ENCODE measurements at regions not wholly inside any gene's neighbourhood (a gene's known extent, or its start where the extent isn't known, plus 50 kb on each side); places are given as distances from the start of the nearest gene placed in this dataset.

DNA sequence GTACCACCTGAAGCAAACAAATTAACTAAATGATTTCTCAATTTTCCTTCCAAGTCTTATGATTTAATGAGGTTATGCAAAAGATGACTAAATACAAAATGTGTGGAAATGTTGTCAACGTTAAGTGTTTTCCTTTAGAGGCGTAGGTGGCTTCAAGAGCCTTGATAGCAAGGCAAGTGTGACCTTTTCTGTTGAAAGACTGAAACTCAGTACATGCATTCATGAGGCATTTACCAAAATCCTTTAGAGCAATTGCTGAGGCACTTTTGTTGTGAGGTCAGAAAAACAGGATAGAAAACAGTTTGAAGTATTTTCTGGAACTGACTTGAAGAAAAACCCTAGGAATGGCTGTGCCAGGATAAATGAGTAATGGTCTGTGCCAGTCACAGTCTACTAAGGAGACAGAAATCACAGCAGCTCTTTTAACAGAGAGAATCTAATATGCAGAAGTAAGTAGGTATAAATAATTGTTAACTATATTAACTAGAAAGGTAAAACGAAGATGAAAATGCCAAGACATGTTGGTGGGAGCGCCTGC, 326.5 kb upstream of the CDH20 start:
- TF ChIP-seq, protein P1, sequence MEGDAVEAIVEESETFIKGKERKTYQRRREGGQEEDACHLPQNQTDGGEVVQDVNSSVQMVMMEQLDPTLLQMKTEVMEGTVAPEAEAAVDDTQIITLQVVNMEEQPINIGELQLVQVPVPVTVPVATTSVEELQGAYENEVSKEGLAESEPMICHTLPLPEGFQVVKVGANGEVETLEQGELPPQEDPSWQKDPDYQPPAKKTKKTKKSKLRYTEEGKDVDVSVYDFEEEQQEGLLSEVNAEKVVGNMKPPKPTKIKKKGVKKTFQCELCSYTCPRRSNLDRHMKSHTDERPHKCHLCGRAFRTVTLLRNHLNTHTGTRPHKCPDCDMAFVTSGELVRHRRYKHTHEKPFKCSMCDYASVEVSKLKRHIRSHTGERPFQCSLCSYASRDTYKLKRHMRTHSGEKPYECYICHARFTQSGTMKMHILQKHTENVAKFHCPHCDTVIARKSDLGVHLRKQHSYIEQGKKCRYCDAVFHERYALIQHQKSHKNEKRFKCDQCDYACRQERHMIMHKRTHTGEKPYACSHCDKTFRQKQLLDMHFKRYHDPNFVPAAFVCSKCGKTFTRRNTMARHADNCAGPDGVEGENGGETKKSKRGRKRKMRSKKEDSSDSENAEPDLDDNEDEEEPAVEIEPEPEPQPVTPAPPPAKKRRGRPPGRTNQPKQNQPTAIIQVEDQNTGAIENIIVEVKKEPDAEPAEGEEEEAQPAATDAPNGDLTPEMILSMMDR (conservative IDR thresholded peaks at IDR 0.05; ENCODE audit: low read depth, low read length), result no peak
- TF ChIP-seq EZH2 (IDR thresholded peaks at IDR 0.05; ENCODE audit: borderline replicate concordance, low read depth, low read length, poor library complexity, severe bottlenecking), result no peak

Data from A673 (cell line).